OCI-LY1 (cell line): ENCODE measurements at regions not wholly inside any gene's neighbourhood (a gene's known extent, or its start where the extent isn't known, plus 50 kb on each side); places are given as distances from the start of the nearest gene placed in this dataset.

Experiments used
- H2AFZ ChIP-seq: fragments of 200-600 bp; sonication (generic), shearing (Covaris generic); 2 replicates; pipeline ENCODE4 v1.6.0; 2014; ENCODE audit warnings: antibody characterized with exemption, mild to moderate bottlenecking, low read length
- H3F3A ChIP-seq: fragments of 200-600 bp; sonication (generic), shearing (Covaris generic); 2 replicates; pipeline ENCODE4 v1.6.0; 2014; ENCODE audit warnings: mild to moderate bottlenecking, antibody characterized with exemption, low read length, moderate library complexity; ENCODE audit not compliant: insufficient read depth
- H3K27ac ChIP-seq: fragments of 200-600 bp; sonication (generic); 2 replicates; pipeline ENCODE4 v1.5.1; 2014; ENCODE audit warnings: low read length, mixed run types, mild to moderate bottlenecking, low read depth; ENCODE audit not compliant: poor library complexity, severe bottlenecking
- H3K27me3 ChIP-seq: fragments of 200-600 bp; sonication (generic); 2 replicates; pipeline ENCODE4 v1.6.0; 2014; ENCODE audit warnings: antibody characterized with exemption, mild to moderate bottlenecking, low read length, moderate library complexity; ENCODE audit not compliant: insufficient read depth
- H3K36me3 ChIP-seq: fragments of 200-600 bp; sonication (generic); 2 replicates; pipeline ENCODE4 v1.6.1; 2014; ENCODE audit warnings: mild to moderate bottlenecking, antibody characterized with exemption, low read length, moderate library complexity, mixed read lengths; ENCODE audit not compliant: insufficient read depth
- H3K4me1 ChIP-seq: fragments of 200-600 bp; sonication (generic); 2 replicates; pipeline ENCODE4 v1.5.1; 2014; ENCODE audit warnings: mild to moderate bottlenecking, low read length, moderate library complexity; ENCODE audit not compliant: insufficient read depth, severe bottlenecking
- H3K4me2 ChIP-seq: fragments of 200-600 bp; sonication (generic), shearing (Covaris generic); 2 replicates; pipeline ENCODE4 v1.6.1; 2014; ENCODE audit warnings: low read length
- H3K4me3 ChIP-seq: fragments of 200-600 bp; sonication (generic); 2 replicates; pipeline ENCODE4 v1.5.1; 2014; ENCODE audit warnings: low read length, low read depth, mild to moderate bottlenecking, mixed read lengths; ENCODE audit not compliant: poor library complexity, severe bottlenecking
- H3K79me2 ChIP-seq: fragments of 200-600 bp; shearing (Covaris generic); 2 replicates; pipeline ENCODE4 v1.6.1; 2016; ENCODE audit warnings: mixed run types, low read length, mixed read lengths; ENCODE audit not compliant: insufficient read depth
- H3K9ac ChIP-seq: fragments of 200-600 bp; sonication (generic), shearing (Covaris generic); 2 replicates; pipeline ENCODE4 v1.6.1; 2014; ENCODE audit warnings: mild to moderate bottlenecking, low read length, mixed read lengths
- H3K9me2 ChIP-seq: fragments of 200-600 bp; sonication (generic), shearing (Covaris generic); 2 replicates; pipeline ENCODE4 v1.6.1; 2014; ENCODE audit warnings: low read depth, mild to moderate bottlenecking, low read length, mixed read lengths
- H3K9me3 ChIP-seq: fragments of 200-600 bp; shearing (Covaris generic); 2 replicates; pipeline ENCODE4 v1.6.1; 2014; ENCODE audit warnings: low read length, mixed read lengths
- H4K20me1 ChIP-seq: fragments of 200-600 bp; sonication (generic), shearing (Covaris generic); 2 replicates; pipeline ENCODE4 v1.6.0; 2016; ENCODE audit warnings: mild to moderate bottlenecking, low read length; ENCODE audit not compliant: insufficient read depth
- EZH2 ChIP-seq: fragments of 200-600 bp; sonication (generic), shearing (Covaris generic); IDR thresholded peaks from 2 replicates; pipeline ENCODE4 v1.8.0; 2017; ENCODE audit warnings: borderline replicate concordance, mixed run types, mild to moderate bottlenecking, antibody characterized with exemption, low read length, moderate library complexity, mixed read lengths
- TF ChIP-seq, protein P1 (sequence below): fragments of 200-600 bp; sonication (generic), shearing (Covaris generic); IDR thresholded peaks from 2 replicates; pipeline ENCODE4 v1.5.1; 2017; ENCODE audit warnings: mild to moderate bottlenecking, antibody characterized with exemption, low read length, moderate library complexity, mixed read lengths

DNA sequence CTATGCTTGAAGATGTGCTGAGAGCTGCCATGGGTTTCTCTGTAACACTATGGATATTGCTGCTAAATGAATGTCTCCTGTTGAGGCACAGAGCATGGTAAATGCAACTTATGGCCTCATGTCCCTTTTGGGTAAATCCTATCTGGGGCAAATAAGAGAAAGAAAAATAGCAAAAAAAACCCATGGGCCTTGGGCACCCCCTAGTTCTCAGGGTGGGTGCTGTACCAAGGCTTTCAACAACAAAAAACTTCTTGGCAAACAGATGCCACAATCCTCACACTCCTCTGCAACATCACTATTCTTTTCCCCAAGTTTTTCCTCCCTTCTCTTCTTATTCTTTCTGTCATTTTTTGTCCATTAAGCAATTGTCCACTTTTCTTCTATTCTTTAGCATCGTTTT lies 340.1 kb upstream of the ROBO2 start:
- Histone ChIP-seq H3K27ac (no peak overlapping the region), H3K4me3 (no peak overlapping the region), H2AFZ (no peak overlapping the region), H3K9ac (no peak overlapping the region), H3K4me2 (no peak overlapping the region), H4K20me1 (no peaks in the 10 kb centered on the region), H3K79me2 (no peaks in the 10 kb centered on the region), H3K36me3 (no peaks in the 10 kb centered on the region), H3K9me3 (no peaks in the 10 kb centered on the region), H3F3A (no peaks in the 10 kb centered on the region), H3K9me2 (no peaks in the 10 kb centered on the region), H3K27me3 (no peaks in the 10 kb centered on the region), H3K4me1 (no peaks in the 10 kb centered on the region)
- TF ChIP-seq, protein P1, sequence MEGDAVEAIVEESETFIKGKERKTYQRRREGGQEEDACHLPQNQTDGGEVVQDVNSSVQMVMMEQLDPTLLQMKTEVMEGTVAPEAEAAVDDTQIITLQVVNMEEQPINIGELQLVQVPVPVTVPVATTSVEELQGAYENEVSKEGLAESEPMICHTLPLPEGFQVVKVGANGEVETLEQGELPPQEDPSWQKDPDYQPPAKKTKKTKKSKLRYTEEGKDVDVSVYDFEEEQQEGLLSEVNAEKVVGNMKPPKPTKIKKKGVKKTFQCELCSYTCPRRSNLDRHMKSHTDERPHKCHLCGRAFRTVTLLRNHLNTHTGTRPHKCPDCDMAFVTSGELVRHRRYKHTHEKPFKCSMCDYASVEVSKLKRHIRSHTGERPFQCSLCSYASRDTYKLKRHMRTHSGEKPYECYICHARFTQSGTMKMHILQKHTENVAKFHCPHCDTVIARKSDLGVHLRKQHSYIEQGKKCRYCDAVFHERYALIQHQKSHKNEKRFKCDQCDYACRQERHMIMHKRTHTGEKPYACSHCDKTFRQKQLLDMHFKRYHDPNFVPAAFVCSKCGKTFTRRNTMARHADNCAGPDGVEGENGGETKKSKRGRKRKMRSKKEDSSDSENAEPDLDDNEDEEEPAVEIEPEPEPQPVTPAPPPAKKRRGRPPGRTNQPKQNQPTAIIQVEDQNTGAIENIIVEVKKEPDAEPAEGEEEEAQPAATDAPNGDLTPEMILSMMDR = no peak
- TF ChIP-seq EZH2 = no peak

DNA sequence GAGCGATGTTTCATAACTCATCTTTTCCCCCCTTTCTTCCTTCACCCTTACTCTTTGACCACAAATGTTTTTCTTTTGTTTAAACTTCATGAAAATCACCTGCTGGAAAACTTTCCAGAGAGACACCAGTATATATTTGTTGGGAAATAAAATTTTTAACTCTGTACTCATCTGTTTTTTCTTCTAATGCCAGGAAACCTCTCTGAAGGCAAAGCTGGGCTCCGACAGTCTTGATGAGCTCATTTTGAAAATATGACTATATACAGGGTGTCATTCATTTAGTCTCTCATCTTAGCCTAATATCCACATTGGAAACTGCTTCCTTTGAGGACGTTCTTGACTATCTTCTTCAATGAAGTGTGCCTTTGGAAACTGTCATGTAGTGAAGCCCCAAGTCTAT lies 339.6 kb upstream of the ROBO2 start:
- H3K27me3 ChIP-seq = no peaks in the 10 kb centered on the region
- no peak for TF ChIP-seq EZH2
- TF ChIP-seq, protein P1 = no peak
- no peak overlapping the region for H3K4me2 ChIP-seq
- H3K9me2 ChIP-seq = no peaks in the 10 kb centered on the region
- H3K79me2 ChIP-seq = no peaks in the 10 kb centered on the region
- H4K20me1 ChIP-seq = no peaks in the 10 kb centered on the region
- H3K4me3 ChIP-seq = no peak overlapping the region
- no peak overlapping the region for H3K27ac ChIP-seq
- H3K36me3 ChIP-seq = no peaks in the 10 kb centered on the region
- H3K9ac ChIP-seq = no peak overlapping the region
- H3K9me3 ChIP-seq = no peaks in the 10 kb centered on the region
- H3K4me1 ChIP-seq = no peaks in the 10 kb centered on the region
- H3F3A ChIP-seq = no peaks in the 10 kb centered on the region; the same call in 1 of the 2 replicates
- no peak overlapping the region for H2AFZ ChIP-seq

DNA sequence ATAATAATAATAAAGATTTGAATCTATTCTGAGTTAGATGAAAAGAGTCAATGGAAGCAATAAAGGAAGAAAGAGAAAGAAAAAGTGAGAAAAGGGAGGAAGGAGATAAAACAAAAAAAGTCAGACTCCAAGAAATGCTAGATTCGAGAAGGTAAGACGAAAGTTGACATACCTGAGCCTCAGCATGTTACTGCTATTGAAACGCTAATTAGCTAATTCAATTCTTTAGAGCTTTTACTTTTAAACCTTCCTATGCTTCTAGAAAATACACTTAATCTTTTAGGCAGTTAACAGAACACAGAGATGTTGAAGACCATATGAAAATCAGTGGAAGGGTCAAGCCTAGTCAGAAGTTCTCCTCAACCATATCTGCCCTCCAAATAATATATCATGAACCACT lies 337.2 kb upstream of the ROBO2 start:
- Histone ChIP-seq H3K27me3 (no peaks in the 10 kb centered on the region), H3K36me3 (no peaks in the 10 kb centered on the region), H3K9ac (no peak overlapping the region), H3F3A (no peaks in the 10 kb centered on the region; the same call in 1 of the 2 replicates), H3K79me2 (no peaks in the 10 kb centered on the region), H4K20me1 (no peaks in the 10 kb centered on the region), H3K4me3 (no peak overlapping the region), H2AFZ (no peak overlapping the region), H3K4me1 (no peaks in the 10 kb centered on the region), H3K27ac (no peak overlapping the region), H3K9me2 (no peaks in the 10 kb centered on the region), H3K4me2 (no peak overlapping the region), H3K9me3 (no peaks in the 10 kb centered on the region)
- TF ChIP-seq, protein P1 = no peak
- no peak for TF ChIP-seq EZH2
